ENCODE measurements at regions not wholly inside any gene's neighbourhood (a gene's known extent, or its start where the extent isn't known, plus 50 kb on each side); places are given as distances from the start of the nearest gene placed in this dataset.

GRCh38 chr13:73702419-73703071 is 431.7 kb downstream of the KLF12 start:
- TF ChIP-seq, protein P1, sequence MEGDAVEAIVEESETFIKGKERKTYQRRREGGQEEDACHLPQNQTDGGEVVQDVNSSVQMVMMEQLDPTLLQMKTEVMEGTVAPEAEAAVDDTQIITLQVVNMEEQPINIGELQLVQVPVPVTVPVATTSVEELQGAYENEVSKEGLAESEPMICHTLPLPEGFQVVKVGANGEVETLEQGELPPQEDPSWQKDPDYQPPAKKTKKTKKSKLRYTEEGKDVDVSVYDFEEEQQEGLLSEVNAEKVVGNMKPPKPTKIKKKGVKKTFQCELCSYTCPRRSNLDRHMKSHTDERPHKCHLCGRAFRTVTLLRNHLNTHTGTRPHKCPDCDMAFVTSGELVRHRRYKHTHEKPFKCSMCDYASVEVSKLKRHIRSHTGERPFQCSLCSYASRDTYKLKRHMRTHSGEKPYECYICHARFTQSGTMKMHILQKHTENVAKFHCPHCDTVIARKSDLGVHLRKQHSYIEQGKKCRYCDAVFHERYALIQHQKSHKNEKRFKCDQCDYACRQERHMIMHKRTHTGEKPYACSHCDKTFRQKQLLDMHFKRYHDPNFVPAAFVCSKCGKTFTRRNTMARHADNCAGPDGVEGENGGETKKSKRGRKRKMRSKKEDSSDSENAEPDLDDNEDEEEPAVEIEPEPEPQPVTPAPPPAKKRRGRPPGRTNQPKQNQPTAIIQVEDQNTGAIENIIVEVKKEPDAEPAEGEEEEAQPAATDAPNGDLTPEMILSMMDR (IDR thresholded peaks at IDR 0.05) = no peak
- intact Hi-C loops (cut with micrococcal nuclease) = loop anchor here in 1 of 2 donors (10.0 kb wide), 1 partner anchor 888 kb away; no protein-coding TSS in a partner anchor
- 96% methylated on average over 3 of the region's 8 CpGs for WGBS (ENCODE audit: insufficient coverage)

DNA sequence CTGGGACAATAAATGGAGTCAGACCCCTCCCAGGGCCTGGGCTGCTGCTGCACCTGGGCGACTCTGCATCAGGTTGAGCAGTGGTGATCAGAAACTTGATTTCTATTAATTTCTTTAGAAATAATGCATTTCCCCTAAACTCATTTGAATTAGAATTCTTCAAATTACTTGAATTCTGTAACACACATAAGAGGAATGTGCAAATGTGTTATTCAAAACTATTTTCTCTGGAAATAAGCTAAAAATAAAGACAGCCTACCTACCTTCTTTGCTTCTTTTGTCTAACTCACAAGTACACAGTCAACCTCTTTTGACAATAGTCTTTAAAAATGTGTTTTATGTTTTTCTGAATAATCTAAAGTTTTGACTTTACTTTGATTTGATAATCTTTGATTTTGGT is 433.0 kb downstream of the KLF12 start:
- Mint-ChIP-seq H3K27me3 (ENCODE audit: low read depth in 3 of 3) (peaks cover 0 to 5% (median 0%) of the 10 kb centered on the region in 3 donors), H3K36me3 (no peaks in the 10 kb centered on the region), H3K9me3 (no peaks in the 10 kb centered on the region), H3K27ac (no peak overlapping the region), H3K4me3 (no peak overlapping the region), H3K4me1 (no peaks in the 10 kb centered on the region)
- intact Hi-C loops (cut with micrococcal nuclease) = loop anchor here in 1 of 2 donors (10.0 kb wide), 1 partner anchor 886 kb away; no protein-coding TSS in a partner anchor
- H3K4me2 ChIP-seq (replicated peaks; ENCODE audit: extremely low read depth, low read length, poor library complexity, severe bottlenecking) = no peak overlapping the region
- no peaks in the 10 kb centered on the region for H3K4me1 ChIP-seq (ENCODE audit: control insufficient read depth in 1 of 2, insufficient read depth in 2 of 2, low read length in 2 of 2)
- H3K27ac ChIP-seq (ENCODE audit: low read depth in 1 of 2, low read length in 2 of 2) = no peak overlapping the region
- H3K4me3 ChIP-seq (replicated peaks in 1 of 3; ENCODE audit: low read depth in 2 of 3, low read length in 3 of 3) = no peak overlapping the region
- DNase-seq = no peak
- TF ChIP-seq, protein P1 (IDR thresholded peaks at IDR 0.05) = no peak
- H3K27me3 ChIP-seq (ENCODE audit: control insufficient read depth in 2 of 2, insufficient read depth in 2 of 2, low read length in 2 of 2) = no peaks in the 10 kb centered on the region
- no peak overlapping the region for H3K9ac ChIP-seq (ENCODE audit: insufficient read depth, low read length, poor library complexity, severe bottlenecking)
- WGBS (ENCODE audit: insufficient coverage) = no CpG with 5 or more reads among the region's 1 CpG
- no peaks in the 10 kb centered on the region for H3K79me2 ChIP-seq (ENCODE audit: insufficient read depth, low read length)
- H3K9me3 ChIP-seq (replicated peaks in 1 of 2; ENCODE audit: control insufficient read depth in 1 of 2, insufficient read depth in 1 of 2, low read length in 2 of 2) = no peaks in the 10 kb centered on the region
- H4K20me1 ChIP-seq (ENCODE audit: insufficient read depth, low read length) = no peaks in the 10 kb centered on the region
- no peaks in the 10 kb centered on the region for H3K36me3 ChIP-seq (replicated peaks in 1 of 2; ENCODE audit: control insufficient read depth in 1 of 2, insufficient read depth in 2 of 2, low read length in 2 of 2)
- H2AFZ ChIP-seq (ENCODE audit: insufficient read depth, low read depth, low read length, poor library complexity, severe bottlenecking) = no peak overlapping the region

More at GRCh38 chr13:73702419-73703071, 431.7 kb downstream of the KLF12 start:
- no peaks in the 10 kb centered on the region for H3K36me3 Mint-ChIP-seq
- no peaks in the 10 kb centered on the region for H3K9me3 ChIP-seq (replicated peaks in 1 of 2; ENCODE audit: control insufficient read depth in 1 of 2, insufficient read depth in 1 of 2, low read length in 2 of 2)
- no peak for DNase-seq
- H3K4me2 ChIP-seq (replicated peaks; ENCODE audit: extremely low read depth, low read length, poor library complexity, severe bottlenecking) = no peak overlapping the region
- no peaks in the 10 kb centered on the region for H3K4me1 Mint-ChIP-seq
- H4K20me1 ChIP-seq (ENCODE audit: insufficient read depth, low read length) = no peaks in the 10 kb centered on the region
- no peak overlapping the region for H3K27ac ChIP-seq (ENCODE audit: low read depth in 1 of 2, low read length in 2 of 2)
- no peak overlapping the region for H3K9ac ChIP-seq (ENCODE audit: insufficient read depth, low read length, poor library complexity, severe bottlenecking)
- no peaks in the 10 kb centered on the region for H3K9me3 Mint-ChIP-seq
- peaks cover 0 to 5% (median 0%) of the 10 kb centered on the region in 3 donors for H3K27me3 Mint-ChIP-seq (ENCODE audit: low read depth in 3 of 3)
- no peaks in the 10 kb centered on the region for H3K36me3 ChIP-seq (replicated peaks in 1 of 2; ENCODE audit: control insufficient read depth in 1 of 2, insufficient read depth in 2 of 2, low read length in 2 of 2)
- peak overlapping the region in 1 of 7 donors; percentile 23 for H3K27ac Mint-ChIP-seq
- no peaks in the 10 kb centered on the region for H3K4me1 ChIP-seq (ENCODE audit: control insufficient read depth in 1 of 2, insufficient read depth in 2 of 2, low read length in 2 of 2)
- no peaks in the 10 kb centered on the region for H3K27me3 ChIP-seq (ENCODE audit: control insufficient read depth in 2 of 2, insufficient read depth in 2 of 2, low read length in 2 of 2)
- H3K4me3 ChIP-seq (replicated peaks in 1 of 3; ENCODE audit: low read depth in 2 of 3, low read length in 3 of 3) = no peak overlapping the region
- H2AFZ ChIP-seq (ENCODE audit: insufficient read depth, low read depth, low read length, poor library complexity, severe bottlenecking) = no peak overlapping the region
- no peak overlapping the region for H3K4me3 Mint-ChIP-seq
- H3K79me2 ChIP-seq (ENCODE audit: insufficient read depth, low read length) = no peaks in the 10 kb centered on the region

Measured in CD14-positive monocyte (primary cell).